Thoracic aorta (tissue), 2 donors: ENCODE measurements at regions not wholly inside any gene's neighbourhood (a gene's known extent, or its start where the extent isn't known, plus 50 kb on each side); places are given as distances from the start of the nearest gene placed in this dataset.
"Not testable (repeated sequence)": the region's sequence is repeated elsewhere in the genome, so short reads cannot be mapped to it uniquely, and the experiment has no call there.

Experiments
- ATAC-seq: fragments of 150-250 bp; one replicate; pipeline ENCODE4 v1.8.0; 2017; ENCODE audit warnings: low read depth; ENCODE audit not compliant: insufficient number of reproducible peaks, low FRiP score
- DNase-seq: peaks from one replicate; pipeline ENCODE4 v3.0.0-alpha.2; 2020; ENCODE audit warnings: low spot score
- H3K27ac ChIP-seq, 2 donors: fragments of 200-600 bp; sonication (generic); 1 replicate in 1 of 2; 2 replicates in 1 of 2; pipeline ENCODE4 v1.5.1; 2016; ENCODE audit warnings: mild to moderate bottlenecking in 2 of 2, moderate library complexity in 2 of 2
- H3K27me3 ChIP-seq: fragments of 200-600 bp; sonication (generic); replicated peaks from 2 replicates; pipeline ENCODE4 v1.6.0; 2016; ENCODE audit warnings: mild to moderate bottlenecking; ENCODE audit not compliant: insufficient read depth
- H3K36me3 ChIP-seq: fragments of 200-600 bp; sonication (generic); one replicate; pipeline ENCODE4 v1.5.1; 2016
- H3K4me1 ChIP-seq, 2 donors: fragments of 200-600 bp; sonication (generic); 1 replicate in 1 of 2; 2 replicates in 1 of 2; pipeline versions ENCODE4 v1.5.1 to v1.6.0; 2016; ENCODE audit warnings: low read depth in 2 of 2, mild to moderate bottlenecking in 1 of 2; ENCODE audit not compliant: control insufficient read depth in 1 of 2
- H3K4me3 ChIP-seq: fragments of 200-600 bp; sonication (generic); 2 replicates; pipeline ENCODE4 v1.5.1; 2016; ENCODE audit warnings: mild to moderate bottlenecking
- H3K9me3 ChIP-seq: fragments of 200-600 bp; sonication (generic); 2 replicates; pipeline ENCODE4 v1.5.1; 2016
- TF ChIP-seq, protein P1 (sequence below): fragments of 200-600 bp; sonication (generic); IDR thresholded peaks from one replicate; pipeline ENCODE4 v1.5.1; 2019; ENCODE audit warnings: antibody characterized with exemption

- ATAC-seq (no peak), DNase-seq (no peak)
- no peak overlapping the region for H3K27ac ChIP-seq
- H3K4me3 ChIP-seq: no peak overlapping the region
- no peaks in the 10 kb centered on the region for H3K36me3 ChIP-seq
- peaks cover 11% of the 10 kb centered on the region for H3K27me3 ChIP-seq
- peaks cover 3 to 14% of the 10 kb centered on the region in 2 donors for H3K4me1 ChIP-seq
- no peaks in the 10 kb centered on the region for H3K9me3 ChIP-seq
- TF ChIP-seq, protein P1, sequence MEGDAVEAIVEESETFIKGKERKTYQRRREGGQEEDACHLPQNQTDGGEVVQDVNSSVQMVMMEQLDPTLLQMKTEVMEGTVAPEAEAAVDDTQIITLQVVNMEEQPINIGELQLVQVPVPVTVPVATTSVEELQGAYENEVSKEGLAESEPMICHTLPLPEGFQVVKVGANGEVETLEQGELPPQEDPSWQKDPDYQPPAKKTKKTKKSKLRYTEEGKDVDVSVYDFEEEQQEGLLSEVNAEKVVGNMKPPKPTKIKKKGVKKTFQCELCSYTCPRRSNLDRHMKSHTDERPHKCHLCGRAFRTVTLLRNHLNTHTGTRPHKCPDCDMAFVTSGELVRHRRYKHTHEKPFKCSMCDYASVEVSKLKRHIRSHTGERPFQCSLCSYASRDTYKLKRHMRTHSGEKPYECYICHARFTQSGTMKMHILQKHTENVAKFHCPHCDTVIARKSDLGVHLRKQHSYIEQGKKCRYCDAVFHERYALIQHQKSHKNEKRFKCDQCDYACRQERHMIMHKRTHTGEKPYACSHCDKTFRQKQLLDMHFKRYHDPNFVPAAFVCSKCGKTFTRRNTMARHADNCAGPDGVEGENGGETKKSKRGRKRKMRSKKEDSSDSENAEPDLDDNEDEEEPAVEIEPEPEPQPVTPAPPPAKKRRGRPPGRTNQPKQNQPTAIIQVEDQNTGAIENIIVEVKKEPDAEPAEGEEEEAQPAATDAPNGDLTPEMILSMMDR: no peak
Measured at GRCh38 chr5:42944989-42945388, 95.1 kb downstream of the ANXA2R start.

- Histone ChIP-seq H3K27ac (no peak overlapping the region), H3K9me3 (no peaks in the 10 kb centered on the region), H3K27me3 (peaks cover 11% of the 10 kb centered on the region), H3K4me3 (peak overlapping the region; percentile 61), H3K36me3 (no peaks in the 10 kb centered on the region), H3K4me1 (peaks cover 0 to 9% of the 10 kb centered on the region in 2 donors)
- ATAC-seq (no peak), DNase-seq (no peak)
- TF ChIP-seq, protein P1: no peak
Measured at GRCh38 chr5:42943931-42944631, 96.0 kb downstream of the ANXA2R start.

- TF ChIP-seq, protein P1: no peak
- H3K9me3 ChIP-seq: no peaks in the 10 kb centered on the region
- H3K4me3 ChIP-seq: no peak overlapping the region
- no peaks in the 10 kb centered on the region for H3K36me3 ChIP-seq
- peaks cover 0 to 9% of the 10 kb centered on the region in 2 donors for H3K4me1 ChIP-seq
- no peak for DNase-seq
- H3K27ac ChIP-seq: no peak overlapping the region
- ATAC-seq: no peak
- H3K27me3 ChIP-seq: peaks cover 5% of the 10 kb centered on the region
Measured at GRCh38 chr5:42940853-42941252, 99.3 kb downstream of the ANXA2R start.

DNA sequence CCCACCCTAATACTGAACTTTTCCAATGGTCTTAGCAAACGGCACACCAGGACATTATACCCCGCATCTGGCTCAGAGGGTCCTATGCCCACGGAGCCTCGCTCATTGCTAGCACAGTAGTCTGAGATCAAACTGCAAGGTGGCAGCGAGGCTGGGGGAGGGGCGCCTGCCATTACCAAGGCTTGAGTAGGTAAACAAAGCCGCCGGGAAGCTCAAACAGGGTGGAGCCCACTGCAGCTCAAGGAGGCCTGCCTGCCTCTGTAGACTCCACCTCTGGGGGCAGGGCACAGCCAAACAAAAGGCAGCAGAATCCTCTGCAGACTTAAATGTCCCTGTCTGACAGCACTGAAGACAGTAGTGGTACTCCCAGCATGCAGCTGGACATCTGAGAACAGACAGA, 108.1 kb downstream of the ANXA2R start:
- not testable (repeated sequence) for H3K4me1 ChIP-seq, H3K9me3 ChIP-seq, H3K36me3 ChIP-seq, ATAC-seq, H3K4me3 ChIP-seq, H3K27ac ChIP-seq, DNase-seq, H3K27me3 ChIP-seq

DNA sequence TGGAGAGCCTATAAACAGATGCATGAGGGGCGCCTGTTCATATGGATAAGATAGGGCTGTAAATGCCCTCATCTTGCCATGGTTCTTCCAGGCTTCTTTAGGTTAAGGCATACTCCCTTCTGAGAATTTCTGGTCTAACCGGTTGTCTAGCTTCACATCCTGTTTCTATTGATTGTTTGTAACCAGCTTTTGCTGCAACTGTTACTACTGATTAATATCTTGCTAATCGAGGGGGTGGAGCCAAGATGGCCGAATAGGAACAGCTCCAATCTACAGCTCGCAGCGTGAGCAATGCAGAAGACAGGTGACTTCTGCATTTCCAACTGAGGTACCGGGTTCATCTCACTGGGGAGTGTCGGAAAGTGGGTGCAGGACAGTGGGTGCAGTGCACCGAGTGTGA, 108.7 kb downstream of the ANXA2R start:
- not testable (repeated sequence) for DNase-seq, H3K36me3 ChIP-seq, ATAC-seq, H3K27me3 ChIP-seq, H3K27ac ChIP-seq, H3K9me3 ChIP-seq, H3K4me1 ChIP-seq, H3K4me3 ChIP-seq

- H3K4me1 ChIP-seq: no peaks in the 10 kb centered on the region
- TF ChIP-seq, protein P1: no peak
- DNase-seq (no peak), ATAC-seq (no peak)
- H3K9me3 ChIP-seq: peaks cover 4% of the 10 kb centered on the region
- no peak overlapping the region for H3K27ac ChIP-seq
- no peaks in the 10 kb centered on the region for H3K36me3 ChIP-seq
- no peaks in the 10 kb centered on the region for H3K27me3 ChIP-seq
- no peak overlapping the region for H3K4me3 ChIP-seq
Measured at GRCh38 chr5:42930934-42931333, 109.2 kb downstream of the ANXA2R start.
